Neural progenitor cell (in vitro differentiated cells): ENCODE measurements at regions not wholly inside any gene's neighbourhood (a gene's known extent, or its start where the extent isn't known, plus 50 kb on each side); places are given as distances from the start of the nearest gene placed in this dataset.
"Not testable (repeated sequence)": the region's sequence is repeated elsewhere in the genome, so short reads cannot be mapped to it uniquely, and the experiment has no call there.

Experiments
- CTCF ChIP-seq: fragments of 200-600 bp; sonication (generic); IDR thresholded peaks from 2 replicates; pipeline ENCODE4 v1.5.1; 2017; ENCODE audit warnings: antibody characterized with exemption, mild to moderate bottlenecking
- EZH2phosphoT487 ChIP-seq: fragments of 200-600 bp; sonication (generic); IDR thresholded peaks from 2 replicates; pipeline ENCODE4 v1.6.1; 2017; ENCODE audit warnings: antibody characterized with exemption

GRCh38 chr4:9694403-9694802, 87.0 kb upstream of the DRD5 start:
- not testable (repeated sequence) for TF ChIP-seq EZH2phosphoT487, CTCF
